ENCODE measurements at regions not wholly inside any gene's neighbourhood (a gene's known extent, or its start where the extent isn't known, plus 50 kb on each side); places are given as distances from the start of the nearest gene placed in this dataset.

DNA sequence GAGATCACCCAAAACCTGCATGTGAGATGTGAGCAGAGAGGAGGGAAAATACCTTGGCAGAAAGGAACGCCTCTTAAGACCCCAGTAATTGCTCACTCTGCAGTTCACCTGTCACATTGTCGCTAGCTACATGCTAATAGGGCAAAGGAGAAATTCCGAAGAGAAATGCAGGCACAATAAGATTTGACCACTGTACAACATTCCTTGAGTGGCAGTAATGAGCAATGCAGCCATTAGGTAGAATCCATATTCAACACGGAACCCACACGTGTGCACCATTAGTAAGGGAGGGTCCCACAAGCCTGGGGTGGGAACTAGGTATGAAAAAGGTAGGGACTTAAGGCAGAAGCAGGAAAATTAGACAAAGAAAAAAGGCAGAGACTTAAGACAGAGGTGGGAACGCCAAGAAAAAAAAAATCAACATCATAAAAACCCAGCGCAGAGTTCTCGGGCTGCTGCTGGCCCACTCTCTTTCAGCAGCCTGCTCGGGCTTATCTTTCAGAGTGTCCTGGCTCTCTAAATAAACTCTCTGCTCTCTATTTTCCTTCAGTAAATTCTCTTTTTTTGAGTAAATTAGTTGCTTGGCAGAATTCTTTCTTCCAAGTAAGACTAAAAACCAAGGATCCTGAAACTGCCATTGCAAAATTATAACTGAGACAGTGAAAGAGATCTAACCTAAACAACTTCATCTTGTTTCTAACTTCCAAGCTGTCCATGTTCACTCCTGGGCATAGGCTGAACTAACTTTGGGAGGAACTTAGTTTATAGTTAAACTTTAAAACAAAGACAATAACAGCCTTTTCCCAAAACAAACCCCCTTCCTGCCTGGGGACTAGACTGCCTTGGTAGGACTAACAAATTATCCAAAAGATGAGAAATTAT lies 116.5 kb downstream of the CD24 start (continued):
- no peak for TF ChIP-seq HEY1 (CRISPR knock-in tag; IDR thresholded peaks at IDR 0.05; ENCODE audit: borderline replicate concordance)
- TF ChIP-seq NUFIP1 (IDR thresholded peaks at IDR 0.05; ENCODE audit: partially characterized antibody), result no peak
- TF ChIP-seq GTF2E2 (tag; IDR thresholded peaks at IDR 0.05), result no peak
- no peak for TF ChIP-seq MCM5 (IDR thresholded peaks at IDR 0.05; ENCODE audit: low read depth)
- TF ChIP-seq, protein P1, sequence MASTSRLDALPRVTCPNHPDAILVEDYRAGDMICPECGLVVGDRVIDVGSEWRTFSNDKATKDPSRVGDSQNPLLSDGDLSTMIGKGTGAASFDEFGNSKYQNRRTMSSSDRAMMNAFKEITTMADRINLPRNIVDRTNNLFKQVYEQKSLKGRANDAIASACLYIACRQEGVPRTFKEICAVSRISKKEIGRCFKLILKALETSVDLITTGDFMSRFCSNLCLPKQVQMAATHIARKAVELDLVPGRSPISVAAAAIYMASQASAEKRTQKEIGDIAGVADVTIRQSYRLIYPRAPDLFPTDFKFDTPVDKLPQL (IDR thresholded peaks at IDR 0.05; ENCODE audit: extremely low read depth, insufficient read length), result no peak
- no peak for TF ChIP-seq TAF7 (tag; IDR thresholded peaks at IDR 0.05)
- TF ChIP-seq, protein P2, sequence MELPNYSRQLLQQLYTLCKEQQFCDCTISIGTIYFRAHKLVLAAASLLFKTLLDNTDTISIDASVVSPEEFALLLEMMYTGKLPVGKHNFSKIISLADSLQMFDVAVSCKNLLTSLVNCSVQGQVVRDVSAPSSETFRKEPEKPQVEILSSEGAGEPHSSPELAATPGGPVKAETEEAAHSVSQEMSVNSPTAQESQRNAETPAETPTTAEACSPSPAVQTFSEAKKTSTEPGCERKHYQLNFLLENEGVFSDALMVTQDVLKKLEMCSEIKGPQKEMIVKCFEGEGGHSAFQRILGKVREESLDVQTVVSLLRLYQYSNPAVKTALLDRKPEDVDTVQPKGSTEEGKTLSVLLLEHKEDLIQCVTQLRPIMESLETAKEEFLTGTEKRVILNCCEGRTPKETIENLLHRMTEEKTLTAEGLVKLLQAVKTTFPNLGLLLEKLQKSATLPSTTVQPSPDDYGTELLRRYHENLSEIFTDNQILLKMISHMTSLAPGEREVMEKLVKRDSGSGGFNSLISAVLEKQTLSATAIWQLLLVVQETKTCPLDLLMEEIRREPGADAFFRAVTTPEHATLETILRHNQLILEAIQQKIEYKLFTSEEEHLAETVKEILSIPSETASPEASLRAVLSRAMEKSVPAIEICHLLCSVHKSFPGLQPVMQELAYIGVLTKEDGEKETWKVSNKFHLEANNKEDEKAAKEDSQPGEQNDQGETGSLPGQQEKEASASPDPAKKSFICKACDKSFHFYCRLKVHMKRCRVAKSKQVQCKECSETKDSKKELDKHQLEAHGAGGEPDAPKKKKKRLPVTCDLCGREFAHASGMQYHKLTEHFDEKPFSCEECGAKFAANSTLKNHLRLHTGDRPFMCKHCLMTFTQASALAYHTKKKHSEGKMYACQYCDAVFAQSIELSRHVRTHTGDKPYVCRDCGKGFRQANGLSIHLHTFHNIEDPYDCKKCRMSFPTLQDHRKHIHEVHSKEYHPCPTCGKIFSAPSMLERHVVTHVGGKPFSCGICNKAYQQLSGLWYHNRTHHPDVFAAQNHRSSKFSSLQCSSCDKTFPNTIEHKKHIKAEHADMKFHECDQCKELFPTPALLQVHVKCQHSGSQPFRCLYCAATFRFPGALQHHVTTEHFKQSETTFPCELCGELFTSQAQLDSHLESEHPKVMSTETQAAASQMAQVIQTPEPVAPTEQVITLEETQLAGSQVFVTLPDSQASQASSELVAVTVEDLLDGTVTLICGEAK (IDR thresholded peaks at IDR 0.05), result no peak
- TF ChIP-seq, protein P2 (CRISPR knock-in tag; IDR thresholded peaks at IDR 0.05), result no peak
- no peak for TF ChIP-seq DIDO1 (tag; IDR thresholded peaks at IDR 0.05; ENCODE audit: low read depth)

Measured in K562 (cell line).